HEK293 (cell line): ENCODE measurements at regions not wholly inside any gene's neighbourhood (a gene's known extent, or its start where the extent isn't known, plus 50 kb on each side); places are given as distances from the start of the nearest gene placed in this dataset.

Experiments used
- EGR2 ChIP-seq: fragments of 450-650 bp; formaldehyde crosslinking; IDR thresholded peaks from 2 replicates; pipeline ENCODE4 v1.5.1; 2016; ENCODE audit warnings: low read depth, missing biosample characterization, missing genetic modification characterization
- GFI1B ChIP-seq: fragments of 450-650 bp; formaldehyde crosslinking; IDR thresholded peaks from 2 replicates; pipeline ENCODE4 v1.5.1; 2016; ENCODE audit warnings: missing biosample characterization, missing genetic modification characterization
- HOXA7 ChIP-seq: sonication (generic); formaldehyde crosslinking; IDR thresholded peaks from 2 replicates; pipeline ENCODE4 v1.8.1; 2022; ENCODE audit warnings: missing genetic modification reagents, borderline replicate concordance
- KLF10 ChIP-seq: fragments of 450-650 bp; IDR thresholded peaks from 2 replicates; pipeline ENCODE4 v1.5.1; 2018; ENCODE audit warnings: missing biosample characterization, mild to moderate bottlenecking, missing genetic modification characterization
- OSR2 ChIP-seq: fragments of 450-650 bp; formaldehyde crosslinking; IDR thresholded peaks from 2 replicates; pipeline ENCODE4 v1.5.1; 2016; ENCODE audit warnings: missing biosample characterization, missing genetic modification characterization
- RBAK ChIP-seq: fragments of 450-650 bp; formaldehyde crosslinking; IDR thresholded peaks from 2 replicates; pipeline ENCODE4 v1.5.1; 2016; ENCODE audit warnings: missing biosample characterization, missing genetic modification characterization
- SALL2 ChIP-seq: fragments of 450-650 bp; formaldehyde crosslinking; IDR thresholded peaks from 2 replicates; pipeline ENCODE4 v1.5.0; 2017; ENCODE audit warnings: missing biosample characterization, mild to moderate bottlenecking, missing genetic modification characterization, borderline replicate concordance
- SP2 ChIP-seq: fragments of 450-650 bp; formaldehyde crosslinking; IDR thresholded peaks from 2 replicates; pipeline ENCODE4 v1.5.1; 2016; ENCODE audit warnings: missing biosample characterization, missing genetic modification characterization
- ZNF157 ChIP-seq: fragments of 450-650 bp; formaldehyde crosslinking; IDR thresholded peaks from 2 replicates; pipeline ENCODE4 v1.5.1; 2016; ENCODE audit warnings: missing biosample characterization, missing genetic modification characterization
- ZNF366 ChIP-seq: fragments of 450-650 bp; formaldehyde crosslinking; conservative IDR thresholded peaks from 2 replicates; pipeline ENCODE4 v1.5.1; 2016; ENCODE audit warnings: missing biosample characterization, missing genetic modification characterization
- ZNF433 ChIP-seq: fragments of 450-650 bp; formaldehyde crosslinking; IDR thresholded peaks from 2 replicates; pipeline ENCODE4 v1.5.1; 2016; ENCODE audit warnings: missing biosample characterization, missing genetic modification characterization, low read depth
- ZNF530 ChIP-seq: fragments of 450-650 bp; formaldehyde crosslinking; IDR thresholded peaks from 2 replicates; pipeline ENCODE4 v1.5.1; 2016; ENCODE audit warnings: low read depth, missing biosample characterization, missing genetic modification characterization
- ZNF571 ChIP-seq: fragments of 450-650 bp; formaldehyde crosslinking; IDR thresholded peaks from 2 replicates; pipeline ENCODE4 v1.5.0; 2017; ENCODE audit warnings: missing biosample characterization, missing genetic modification characterization
- ZNF585B ChIP-seq: fragments of 450-650 bp; formaldehyde crosslinking; IDR thresholded peaks from 2 replicates; pipeline ENCODE4 v1.5.1; 2016; ENCODE audit warnings: missing biosample characterization, missing genetic modification characterization
- ZNF776 ChIP-seq: fragments of 450-650 bp; formaldehyde crosslinking; IDR thresholded peaks from 2 replicates; pipeline ENCODE4 v1.5.0; 2017; ENCODE audit warnings: missing biosample characterization, missing genetic modification characterization, borderline replicate concordance
- ZNF792 ChIP-seq: fragments of 450-650 bp; formaldehyde crosslinking; IDR thresholded peaks from 2 replicates; pipeline ENCODE4 v1.5.1; 2016; ENCODE audit warnings: missing biosample characterization, missing genetic modification characterization
- ZSCAN30 ChIP-seq: fragments of 450-650 bp; IDR thresholded peaks from 2 replicates; pipeline ENCODE4 v1.5.1; 2018; ENCODE audit warnings: missing biosample characterization, mild to moderate bottlenecking, missing genetic modification characterization, moderate library complexity
- TF ChIP-seq, protein P1 (sequence below): fragments of 450-650 bp; formaldehyde crosslinking; IDR thresholded peaks from 2 replicates; pipeline ENCODE4 v1.5.1; 2016; ENCODE audit warnings: missing biosample characterization, missing genetic modification characterization
- TF ChIP-seq, protein P2 (sequence below): fragments of 450-650 bp; formaldehyde crosslinking; IDR thresholded peaks from 2 replicates; pipeline ENCODE4 v1.5.1; 2016; ENCODE audit warnings: missing biosample characterization, missing genetic modification characterization
- TF ChIP-seq, protein P3 (sequence below): fragments of 450-650 bp; formaldehyde crosslinking; IDR thresholded peaks from 2 replicates; pipeline ENCODE4 v1.5.1; 2016; ENCODE audit warnings: missing biosample characterization, missing genetic modification characterization
- TF ChIP-seq, protein P4 (sequence below): fragments of 450-650 bp; formaldehyde crosslinking; conservative IDR thresholded peaks from 2 replicates; pipeline ENCODE4 v1.5.1; 2016; ENCODE audit warnings: low read depth, missing biosample characterization, missing genetic modification characterization
- TF ChIP-seq, protein P5 (sequence below): fragments of 450-650 bp; formaldehyde crosslinking; IDR thresholded peaks from 2 replicates; pipeline ENCODE4 v1.5.1; 2017; ENCODE audit warnings: missing biosample characterization, missing genetic modification characterization
- TF ChIP-seq, protein P6 (sequence below): fragments of 450-650 bp; formaldehyde crosslinking; IDR thresholded peaks from 2 replicates; pipeline ENCODE4 v1.5.1; 2016; ENCODE audit warnings: missing biosample characterization, missing genetic modification characterization

DNA sequence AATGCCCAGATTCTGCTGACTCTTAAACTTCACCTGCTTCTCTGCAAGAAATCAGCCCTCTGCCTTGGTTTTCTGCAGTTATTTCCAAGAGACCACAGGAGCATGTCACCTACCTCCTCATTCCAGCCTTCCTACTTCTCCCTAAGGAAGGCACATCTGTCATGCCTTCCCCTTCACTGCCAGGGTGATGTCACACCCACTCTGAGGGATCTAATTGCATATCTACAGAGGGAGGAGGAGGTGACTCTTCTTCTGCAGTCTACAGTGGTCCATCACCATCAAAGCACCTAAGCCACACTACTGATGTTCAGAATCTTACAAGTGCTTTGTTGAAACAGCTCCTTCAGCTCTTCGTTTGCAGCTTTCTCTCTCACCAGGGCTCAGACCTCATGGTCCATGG is 275.5 kb downstream of the FGFR2 start (continued):
- TF ChIP-seq, protein P1, sequence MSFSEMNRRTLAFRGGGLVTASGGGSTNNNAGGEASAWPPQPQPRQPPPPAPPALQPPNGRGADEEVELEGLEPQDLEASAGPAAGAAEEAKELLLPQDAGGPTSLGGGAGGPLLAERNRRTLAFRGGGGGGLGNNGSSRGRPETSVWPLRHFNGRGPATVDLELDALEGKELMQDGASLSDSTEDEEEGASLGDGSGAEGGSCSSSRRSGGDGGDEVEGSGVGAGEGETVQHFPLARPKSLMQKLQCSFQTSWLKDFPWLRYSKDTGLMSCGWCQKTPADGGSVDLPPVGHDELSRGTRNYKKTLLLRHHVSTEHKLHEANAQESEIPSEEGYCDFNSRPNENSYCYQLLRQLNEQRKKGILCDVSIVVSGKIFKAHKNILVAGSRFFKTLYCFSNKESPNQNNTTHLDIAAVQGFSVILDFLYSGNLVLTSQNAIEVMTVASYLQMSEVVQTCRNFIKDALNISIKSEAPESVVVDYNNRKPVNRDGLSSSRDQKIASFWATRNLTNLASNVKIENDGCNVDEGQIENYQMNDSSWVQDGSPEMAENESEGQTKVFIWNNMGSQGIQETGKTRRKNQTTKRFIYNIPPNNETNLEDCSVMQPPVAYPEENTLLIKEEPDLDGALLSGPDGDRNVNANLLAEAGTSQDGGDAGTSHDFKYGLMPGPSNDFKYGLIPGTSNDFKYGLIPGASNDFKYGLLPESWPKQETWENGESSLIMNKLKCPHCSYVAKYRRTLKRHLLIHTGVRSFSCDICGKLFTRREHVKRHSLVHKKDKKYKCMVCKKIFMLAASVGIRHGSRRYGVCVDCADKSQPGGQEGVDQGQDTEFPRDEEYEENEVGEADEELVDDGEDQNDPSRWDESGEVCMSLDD (tag by site-specific recombination) = no peak
- TF ChIP-seq ZNF585B (no peak), ZNF571 (tag by site-specific recombination) (no peak), SP2 (peak; percentile 15; the same call in 1 of the 2 replicates), ZNF366 (peak; percentile 63), OSR2 (tag by site-specific recombination) (peak; percentile 35; the same call in 1 of the 2 replicates), ZNF157 (tag by site-specific recombination) (no peak), KLF10 (tag by site-specific recombination) (peak; percentile 73), ZNF776 (tag by site-specific recombination) (no peak), ZNF792 (tag by site-specific recombination) (no peak), RBAK (tag by site-specific recombination) (no peak), EGR2 (tag by site-specific recombination) (peak; percentile 71), SALL2 (tag by site-specific recombination) (no peak), ZNF433 (tag by site-specific recombination) (no peak), HOXA7 (CRISPR knock-in tag) (no peak), GFI1B (no peak), ZSCAN30 (tag by site-specific recombination) (no peak; the same call in 1 of the 2 replicates), ZNF530 (tag by site-specific recombination) (no peak)
- TF ChIP-seq, protein P2, sequence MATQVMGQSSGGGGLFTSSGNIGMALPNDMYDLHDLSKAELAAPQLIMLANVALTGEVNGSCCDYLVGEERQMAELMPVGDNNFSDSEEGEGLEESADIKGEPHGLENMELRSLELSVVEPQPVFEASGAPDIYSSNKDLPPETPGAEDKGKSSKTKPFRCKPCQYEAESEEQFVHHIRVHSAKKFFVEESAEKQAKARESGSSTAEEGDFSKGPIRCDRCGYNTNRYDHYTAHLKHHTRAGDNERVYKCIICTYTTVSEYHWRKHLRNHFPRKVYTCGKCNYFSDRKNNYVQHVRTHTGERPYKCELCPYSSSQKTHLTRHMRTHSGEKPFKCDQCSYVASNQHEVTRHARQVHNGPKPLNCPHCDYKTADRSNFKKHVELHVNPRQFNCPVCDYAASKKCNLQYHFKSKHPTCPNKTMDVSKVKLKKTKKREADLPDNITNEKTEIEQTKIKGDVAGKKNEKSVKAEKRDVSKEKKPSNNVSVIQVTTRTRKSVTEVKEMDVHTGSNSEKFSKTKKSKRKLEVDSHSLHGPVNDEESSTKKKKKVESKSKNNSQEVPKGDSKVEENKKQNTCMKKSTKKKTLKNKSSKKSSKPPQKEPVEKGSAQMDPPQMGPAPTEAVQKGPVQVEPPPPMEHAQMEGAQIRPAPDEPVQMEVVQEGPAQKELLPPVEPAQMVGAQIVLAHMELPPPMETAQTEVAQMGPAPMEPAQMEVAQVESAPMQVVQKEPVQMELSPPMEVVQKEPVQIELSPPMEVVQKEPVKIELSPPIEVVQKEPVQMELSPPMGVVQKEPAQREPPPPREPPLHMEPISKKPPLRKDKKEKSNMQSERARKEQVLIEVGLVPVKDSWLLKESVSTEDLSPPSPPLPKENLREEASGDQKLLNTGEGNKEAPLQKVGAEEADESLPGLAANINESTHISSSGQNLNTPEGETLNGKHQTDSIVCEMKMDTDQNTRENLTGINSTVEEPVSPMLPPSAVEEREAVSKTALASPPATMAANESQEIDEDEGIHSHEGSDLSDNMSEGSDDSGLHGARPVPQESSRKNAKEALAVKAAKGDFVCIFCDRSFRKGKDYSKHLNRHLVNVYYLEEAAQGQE = no peak
- TF ChIP-seq, protein P3, sequence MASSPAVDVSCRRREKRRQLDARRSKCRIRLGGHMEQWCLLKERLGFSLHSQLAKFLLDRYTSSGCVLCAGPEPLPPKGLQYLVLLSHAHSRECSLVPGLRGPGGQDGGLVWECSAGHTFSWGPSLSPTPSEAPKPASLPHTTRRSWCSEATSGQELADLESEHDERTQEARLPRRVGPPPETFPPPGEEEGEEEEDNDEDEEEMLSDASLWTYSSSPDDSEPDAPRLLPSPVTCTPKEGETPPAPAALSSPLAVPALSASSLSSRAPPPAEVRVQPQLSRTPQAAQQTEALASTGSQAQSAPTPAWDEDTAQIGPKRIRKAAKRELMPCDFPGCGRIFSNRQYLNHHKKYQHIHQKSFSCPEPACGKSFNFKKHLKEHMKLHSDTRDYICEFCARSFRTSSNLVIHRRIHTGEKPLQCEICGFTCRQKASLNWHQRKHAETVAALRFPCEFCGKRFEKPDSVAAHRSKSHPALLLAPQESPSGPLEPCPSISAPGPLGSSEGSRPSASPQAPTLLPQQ (tag by site-specific recombination) = peak; percentile 65
- TF ChIP-seq, protein P4, sequence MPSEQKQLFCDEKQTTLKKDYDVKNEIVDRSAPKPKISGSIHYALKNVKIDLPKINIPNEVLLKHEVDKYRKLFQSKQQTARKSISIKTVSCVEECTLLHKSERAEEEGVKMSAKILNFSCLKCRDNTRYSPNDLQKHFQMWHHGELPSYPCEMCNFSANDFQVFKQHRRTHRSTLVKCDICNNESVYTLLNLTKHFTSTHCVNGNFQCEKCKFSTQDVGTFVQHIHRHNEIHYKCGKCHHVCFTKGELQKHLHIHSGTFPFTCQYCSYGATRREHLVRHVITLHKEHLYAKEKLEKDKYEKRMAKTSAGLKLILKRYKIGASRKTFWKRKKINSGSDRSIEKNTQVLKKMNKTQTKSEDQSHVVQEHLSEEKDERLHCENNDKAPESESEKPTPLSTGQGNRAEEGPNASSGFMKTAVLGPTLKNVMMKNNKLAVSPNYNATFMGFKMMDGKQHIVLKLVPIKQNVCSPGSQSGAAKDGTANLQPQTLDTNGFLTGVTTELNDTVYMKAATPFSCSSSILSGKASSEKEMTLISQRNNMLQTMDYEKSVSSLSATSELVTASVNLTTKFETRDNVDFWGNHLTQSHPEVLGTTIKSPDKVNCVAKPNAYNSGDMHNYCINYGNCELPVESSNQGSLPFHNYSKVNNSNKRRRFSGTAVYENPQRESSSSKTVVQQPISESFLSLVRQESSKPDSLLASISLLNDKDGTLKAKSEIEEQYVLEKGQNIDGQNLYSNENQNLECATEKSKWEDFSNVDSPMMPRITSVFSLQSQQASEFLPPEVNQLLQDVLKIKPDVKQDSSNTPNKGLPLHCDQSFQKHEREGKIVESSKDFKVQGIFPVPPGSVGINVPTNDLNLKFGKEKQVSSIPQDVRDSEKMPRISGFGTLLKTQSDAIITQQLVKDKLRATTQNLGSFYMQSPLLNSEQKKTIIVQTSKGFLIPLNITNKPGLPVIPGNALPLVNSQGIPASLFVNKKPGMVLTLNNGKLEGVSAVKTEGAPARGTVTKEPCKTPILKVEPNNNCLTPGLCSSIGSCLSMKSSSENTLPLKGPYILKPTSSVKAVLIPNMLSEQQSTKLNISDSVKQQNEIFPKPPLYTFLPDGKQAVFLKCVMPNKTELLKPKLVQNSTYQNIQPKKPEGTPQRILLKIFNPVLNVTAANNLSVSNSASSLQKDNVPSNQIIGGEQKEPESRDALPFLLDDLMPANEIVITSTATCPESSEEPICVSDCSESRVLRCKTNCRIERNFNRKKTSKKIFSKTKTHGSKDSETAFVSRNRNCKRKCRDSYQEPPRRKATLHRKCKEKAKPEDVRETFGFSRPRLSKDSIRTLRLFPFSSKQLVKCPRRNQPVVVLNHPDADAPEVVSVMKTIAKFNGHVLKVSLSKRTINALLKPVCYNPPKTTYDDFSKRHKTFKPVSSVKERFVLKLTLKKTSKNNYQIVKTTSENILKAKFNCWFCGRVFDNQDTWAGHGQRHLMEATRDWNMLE = no peak
- TF ChIP-seq, protein P5, sequence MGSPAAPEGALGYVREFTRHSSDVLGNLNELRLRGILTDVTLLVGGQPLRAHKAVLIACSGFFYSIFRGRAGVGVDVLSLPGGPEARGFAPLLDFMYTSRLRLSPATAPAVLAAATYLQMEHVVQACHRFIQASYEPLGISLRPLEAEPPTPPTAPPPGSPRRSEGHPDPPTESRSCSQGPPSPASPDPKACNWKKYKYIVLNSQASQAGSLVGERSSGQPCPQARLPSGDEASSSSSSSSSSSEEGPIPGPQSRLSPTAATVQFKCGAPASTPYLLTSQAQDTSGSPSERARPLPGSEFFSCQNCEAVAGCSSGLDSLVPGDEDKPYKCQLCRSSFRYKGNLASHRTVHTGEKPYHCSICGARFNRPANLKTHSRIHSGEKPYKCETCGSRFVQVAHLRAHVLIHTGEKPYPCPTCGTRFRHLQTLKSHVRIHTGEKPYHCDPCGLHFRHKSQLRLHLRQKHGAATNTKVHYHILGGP (tag by site-specific recombination) = no peak
- TF ChIP-seq, protein P6, sequence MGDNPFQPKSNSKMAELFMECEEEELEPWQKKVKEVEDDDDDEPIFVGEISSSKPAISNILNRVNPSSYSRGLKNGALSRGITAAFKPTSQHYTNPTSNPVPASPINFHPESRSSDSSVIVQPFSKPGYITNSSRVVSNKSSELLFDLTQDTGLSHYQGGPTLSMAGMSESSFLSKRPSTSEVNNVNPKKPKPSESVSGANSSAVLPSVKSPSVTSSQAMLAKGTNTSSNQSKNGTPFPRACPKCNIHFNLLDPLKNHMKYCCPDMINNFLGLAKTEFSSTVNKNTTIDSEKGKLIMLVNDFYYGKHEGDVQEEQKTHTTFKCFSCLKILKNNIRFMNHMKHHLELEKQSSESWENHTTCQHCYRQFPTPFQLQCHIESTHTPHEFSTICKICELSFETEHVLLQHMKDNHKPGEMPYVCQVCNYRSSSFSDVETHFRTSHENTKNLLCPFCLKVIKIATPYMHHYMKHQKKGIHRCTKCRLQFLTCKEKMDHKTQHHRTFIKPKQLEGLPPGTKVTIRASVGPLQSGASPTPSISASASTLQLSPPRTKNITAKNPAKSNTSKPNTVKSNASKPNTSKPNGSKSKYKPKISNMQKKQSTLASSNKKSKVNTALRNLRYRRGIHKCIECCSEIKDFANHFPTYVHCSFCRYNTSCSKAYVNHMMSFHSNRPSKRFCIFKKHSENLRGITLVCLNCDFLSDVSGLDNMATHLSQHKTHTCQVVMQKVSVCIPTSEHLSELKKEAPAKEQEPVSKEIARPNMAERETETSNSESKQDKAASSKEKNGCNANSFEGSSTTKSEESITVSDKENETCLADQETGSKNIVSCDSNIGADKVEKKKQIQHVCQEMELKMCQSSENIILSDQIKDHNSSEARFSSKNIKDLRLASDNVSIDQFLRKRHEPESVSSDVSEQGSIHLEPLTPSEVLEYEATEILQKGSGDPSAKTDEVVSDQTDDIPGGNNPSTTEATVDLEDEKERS (tag by site-specific recombination) = no peak
